Liver (tissue), 8 donors: ENCODE measurements at regions not wholly inside any gene's neighbourhood (a gene's known extent, or its start where the extent isn't known, plus 50 kb on each side); places are given as distances from the start of the nearest gene placed in this dataset.

Experiments
- DNase-seq: peaks from one replicate; pipeline ENCODE4 v3.0.0-alpha.2; 2017; ENCODE audit warnings: low spot score
- H3K27ac ChIP-seq, 2 donors: one replicate each; pipeline ENCODE4 v1.7.0; 2013; ENCODE audit warnings: inconsistent platforms in 2 of 2, low read length in 2 of 2, control low read depth in 1 of 2, low read depth in 1 of 2, mild to moderate bottlenecking in 1 of 2
- H3K27me3 ChIP-seq, 4 donors: one replicate each; pipeline versions ENCODE4 v1.6.1 to v1.7.0; 2013; ENCODE audit warnings: low read length in 3 of 4, inconsistent platforms in 1 of 4, mild to moderate bottlenecking in 1 of 4, moderate library complexity in 1 of 4; ENCODE audit not compliant: control insufficient read depth in 4 of 4, insufficient read depth in 4 of 4
- H3K36me3 ChIP-seq, 4 donors: one replicate each; pipeline versions ENCODE4 v1.6.1 to v1.7.0; 2013; ENCODE audit warnings: low read length in 3 of 4, mild to moderate bottlenecking in 3 of 4, low read depth in 1 of 4, moderate library complexity in 1 of 4; ENCODE audit not compliant: control insufficient read depth in 4 of 4, insufficient read depth in 3 of 4
- H3K4me1 ChIP-seq, 4 donors: one replicate each; pipeline versions ENCODE4 v1.6.1 to v1.7.0; 2013; ENCODE audit warnings: low read length in 3 of 4, mild to moderate bottlenecking in 3 of 4, moderate library complexity in 1 of 4; ENCODE audit not compliant: control insufficient read depth in 4 of 4, insufficient read depth in 4 of 4
- H3K4me3 ChIP-seq, 3 donors: one replicate each; pipeline versions ENCODE4 v1.6.1 to v1.7.0; 2013; ENCODE audit warnings: low read length in 3 of 3, control low read depth in 1 of 3, low read depth in 1 of 3, mild to moderate bottlenecking in 1 of 3
- H3K9ac ChIP-seq, 2 donors: one replicate each; pipeline ENCODE4 v1.7.0; 2013; ENCODE audit warnings: low read length in 2 of 2, mild to moderate bottlenecking in 2 of 2, moderate library complexity in 2 of 2, control low read depth in 1 of 2, low read depth in 1 of 2
- H3K9me3 ChIP-seq, 4 donors: one replicate each; pipeline versions ENCODE4 v1.6.1 to v1.7.0; 2013; ENCODE audit warnings: low read length in 3 of 4; ENCODE audit not compliant: control insufficient read depth in 4 of 4
- EGR1 ChIP-seq, 2 donors: IDR thresholded peaks; 2 replicates each; pipeline ENCODE4 v1.6.1; 2016 to 2018; ENCODE audit warnings: antibody characterized with exemption in 2 of 2, low read depth in 2 of 2
- FOXA1 ChIP-seq: IDR thresholded peaks from 2 replicates; pipeline ENCODE4 v1.6.1; 2016; ENCODE audit warnings: antibody characterized with exemption
- FOXA2 ChIP-seq: IDR thresholded peaks from 2 replicates; pipeline ENCODE4 v1.6.1; 2016; ENCODE audit warnings: antibody characterized with exemption
- HNF4G ChIP-seq: IDR thresholded peaks from 2 replicates; pipeline ENCODE4 v1.6.1; 2016; ENCODE audit warnings: antibody characterized with exemption
- JUND ChIP-seq, 2 donors: IDR thresholded peaks; 2 replicates each; pipeline ENCODE4 v1.6.1; 2016; ENCODE audit warnings: antibody characterized with exemption in 2 of 2
- NR2F2 ChIP-seq: IDR thresholded peaks from 2 replicates; pipeline ENCODE4 v1.6.1; 2016; ENCODE audit warnings: antibody characterized with exemption
- RAD21 ChIP-seq, 2 donors: IDR thresholded peaks; 2 replicates each; pipeline ENCODE4 v1.6.1; 2016; ENCODE audit warnings: antibody characterized with exemption in 2 of 2, mild to moderate bottlenecking in 2 of 2
- RXRA ChIP-seq, 2 donors: IDR thresholded peaks; 2 replicates each; pipeline ENCODE4 v1.6.1; 2017 to 2018; ENCODE audit warnings: antibody characterized with exemption in 2 of 2, mild to moderate bottlenecking in 1 of 2
- SP1 ChIP-seq: IDR thresholded peaks from 2 replicates; pipeline ENCODE4 v1.6.1; 2018; ENCODE audit warnings: antibody characterized with exemption, mild to moderate bottlenecking
- TAF1 ChIP-seq: conservative IDR thresholded peaks from 2 replicates; pipeline ENCODE4 v1.6.1; 2016; ENCODE audit warnings: antibody characterized with exemption, mild to moderate bottlenecking
- YY1 ChIP-seq: IDR thresholded peaks from 2 replicates; pipeline ENCODE4 v1.6.1; 2016; ENCODE audit warnings: antibody characterized with exemption, mild to moderate bottlenecking
- WGBS: extraction: QIAGEN DNeasy Blood & Tissue Kit; methylation state at CpG from one replicate; pipeline ENCODE4 v1.1.7; 2013; 5-methylcytosine and 5-hydroxymethylcytosine counted together
- TF ChIP-seq, protein P1 (sequence below): IDR thresholded peaks from 2 replicates; pipeline ENCODE4 v1.6.1; 2016; ENCODE audit warnings: antibody characterized with exemption
- TF ChIP-seq, protein P2 (sequence below): IDR thresholded peaks from 2 replicates; pipeline ENCODE4 v1.6.1; 2016; ENCODE audit warnings: antibody characterized with exemption
- TF ChIP-seq, protein P3 (sequence below): IDR thresholded peaks from 2 replicates; pipeline ENCODE4 v1.6.1; 2016; ENCODE audit warnings: antibody characterized with exemption
- TF ChIP-seq, protein P4 (sequence below): fragments of 150-350 bp; IDR thresholded peaks from 2 replicates; pipeline ENCODE4 v1.5.1; 2017; ENCODE audit warnings: improper control_type of control experiment, low read depth, low read length; ENCODE audit not compliant: missing input control
- TF ChIP-seq, protein P5 (sequence below): IDR thresholded peaks from 2 replicates; pipeline ENCODE4 v1.6.1; 2016; ENCODE audit warnings: antibody characterized with exemption, mild to moderate bottlenecking
- donor health status: healthy.
- donor health status: healthy.
- donor health status: healthy.
- donor health status: healthy.
- donor health status: healthy.

DNA sequence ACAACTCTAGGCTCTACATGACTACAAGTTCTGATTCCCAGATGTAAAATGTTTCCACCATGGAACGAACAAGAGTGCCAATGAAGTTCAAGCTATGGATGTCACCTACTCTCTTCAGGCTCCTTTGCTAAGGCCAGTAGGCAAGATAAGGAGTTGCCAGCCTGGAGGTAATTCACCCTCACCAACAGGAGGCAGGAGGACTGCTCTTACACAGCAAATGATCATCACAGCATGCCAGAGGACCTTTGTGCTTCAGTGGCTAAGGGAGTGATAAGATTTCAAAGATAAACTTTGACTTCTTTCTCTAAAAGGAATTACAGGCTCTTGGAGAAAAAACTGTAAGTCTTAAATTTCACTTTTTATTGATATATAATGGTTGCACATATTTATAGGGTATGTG is 54.1 kb upstream of the SLC36A4 start:
- DNase-seq, result no peak
- Histone ChIP-seq H3K27ac (no peak overlapping the region), H3K27me3 (no peaks in the 10 kb centered on the region), H3K9me3 (no peaks in the 10 kb centered on the region), H3K4me1 (peaks cover 0 to 7% (median 0%) of the 10 kb centered on the region in 4 donors), H3K9ac (no peak overlapping the region), H3K4me3 (no peak overlapping the region), H3K36me3 (no peaks in the 10 kb centered on the region)
- 91% methylated on average over 1 of the region's 1 CpG for WGBS
- TF ChIP-seq, protein P1, sequence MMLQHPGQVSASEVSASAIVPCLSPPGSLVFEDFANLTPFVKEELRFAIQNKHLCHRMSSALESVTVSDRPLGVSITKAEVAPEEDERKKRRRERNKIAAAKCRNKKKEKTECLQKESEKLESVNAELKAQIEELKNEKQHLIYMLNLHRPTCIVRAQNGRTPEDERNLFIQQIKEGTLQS, result no peak
- no peak for TF ChIP-seq FOXA1
- no peak for TF ChIP-seq JUND (IDR thresholded peaks at IDR 0.05)

DNA sequence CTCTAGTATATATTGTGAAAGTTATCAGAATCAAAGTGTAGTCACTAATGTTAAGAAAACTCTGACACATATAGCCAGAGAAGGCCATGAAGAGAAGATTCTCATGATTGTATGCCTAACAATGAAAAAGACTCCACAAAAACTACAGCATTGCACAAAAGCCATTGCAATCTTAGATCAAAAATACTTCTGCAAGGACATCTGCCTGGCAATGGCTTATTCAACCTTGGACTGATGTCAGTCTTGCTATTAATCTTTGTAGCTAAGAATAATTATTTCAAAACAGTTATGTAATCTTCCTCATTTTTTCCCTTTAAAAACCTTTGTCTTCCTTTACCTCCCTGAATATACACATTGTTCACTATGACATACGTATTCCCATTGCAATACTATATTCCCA is 55.3 kb upstream of the SLC36A4 start:
- Histone ChIP-seq H3K9me3 (no peaks in the 10 kb centered on the region), H3K4me3 (no peak overlapping the region), H3K4me1 (peaks cover 0 to 7% (median 0%) of the 10 kb centered on the region in 4 donors), H3K9ac (no peak overlapping the region), H3K36me3 (no peaks in the 10 kb centered on the region), H3K27ac (no peak overlapping the region), H3K27me3 (no peaks in the 10 kb centered on the region)
- DNase-seq, result no peak
- 93% methylated on average over 1 of the region's 1 CpG for WGBS
- TF ChIP-seq RAD21 (IDR thresholded peaks at IDR 0.05) (no peak), RXRA (IDR thresholded peaks at IDR 0.05) (no peak), FOXA2 (no peak), FOXA1 (no peak), JUND (IDR thresholded peaks at IDR 0.05) (no peak), TAF1 (no peak), SP1 (no peak), YY1 (no peak), HNF4G (no peak), EGR1 (IDR thresholded peaks at IDR 0.05; ENCODE audit: low read depth in 2 of 2) (no peak)
- TF ChIP-seq, protein P2, sequence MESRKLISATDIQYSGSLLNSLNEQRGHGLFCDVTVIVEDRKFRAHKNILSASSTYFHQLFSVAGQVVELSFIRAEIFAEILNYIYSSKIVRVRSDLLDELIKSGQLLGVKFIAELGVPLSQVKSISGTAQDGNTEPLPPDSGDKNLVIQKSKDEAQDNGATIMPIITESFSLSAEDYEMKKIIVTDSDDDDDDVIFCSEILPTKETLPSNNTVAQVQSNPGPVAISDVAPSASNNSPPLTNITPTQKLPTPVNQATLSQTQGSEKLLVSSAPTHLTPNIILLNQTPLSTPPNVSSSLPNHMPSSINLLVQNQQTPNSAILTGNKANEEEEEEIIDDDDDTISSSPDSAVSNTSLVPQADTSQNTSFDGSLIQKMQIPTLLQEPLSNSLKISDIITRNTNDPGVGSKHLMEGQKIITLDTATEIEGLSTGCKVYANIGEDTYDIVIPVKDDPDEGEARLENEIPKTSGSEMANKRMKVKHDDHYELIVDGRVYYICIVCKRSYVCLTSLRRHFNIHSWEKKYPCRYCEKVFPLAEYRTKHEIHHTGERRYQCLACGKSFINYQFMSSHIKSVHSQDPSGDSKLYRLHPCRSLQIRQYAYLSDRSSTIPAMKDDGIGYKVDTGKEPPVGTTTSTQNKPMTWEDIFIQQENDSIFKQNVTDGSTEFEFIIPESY, result no peak

DNA sequence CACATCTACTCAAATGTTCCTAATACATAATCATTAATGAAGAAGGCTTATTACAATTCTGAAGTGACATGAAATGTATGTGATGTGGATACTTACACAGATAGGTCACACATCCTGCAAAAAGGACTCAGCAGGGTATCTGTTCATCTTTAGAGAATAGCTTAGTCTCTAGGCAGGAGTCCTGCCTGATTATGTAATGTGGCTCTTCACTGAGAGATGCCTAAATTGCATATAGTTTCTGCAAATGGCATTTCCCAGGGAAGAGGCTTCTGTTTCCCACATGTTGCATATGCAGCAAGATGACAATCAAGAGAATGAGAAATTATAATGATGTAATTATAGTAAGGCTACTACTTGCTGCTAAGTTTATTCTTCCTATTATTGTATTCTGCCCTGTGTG is 58.8 kb upstream of the SLC36A4 start:
- DNase-seq, result no peak

More for the DNA sequence above, 58.8 kb upstream of the SLC36A4 start:
- TF ChIP-seq, protein P2, result no peak
- TF ChIP-seq, protein P3, sequence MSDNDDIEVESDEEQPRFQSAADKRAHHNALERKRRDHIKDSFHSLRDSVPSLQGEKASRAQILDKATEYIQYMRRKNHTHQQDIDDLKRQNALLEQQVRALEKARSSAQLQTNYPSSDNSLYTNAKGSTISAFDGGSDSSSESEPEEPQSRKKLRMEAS, result no peak
- TF ChIP-seq EGR1 (IDR thresholded peaks at IDR 0.05; ENCODE audit: low read depth in 2 of 2) (no peak), RAD21 (IDR thresholded peaks at IDR 0.05) (no peak), FOXA2 (no peak), SP1 (no peak), YY1 (no peak), NR2F2 (no peak), RXRA (IDR thresholded peaks at IDR 0.05) (no peak), HNF4G (no peak), TAF1 (no peak), FOXA1 (no peak)
- TF ChIP-seq, protein P4, sequence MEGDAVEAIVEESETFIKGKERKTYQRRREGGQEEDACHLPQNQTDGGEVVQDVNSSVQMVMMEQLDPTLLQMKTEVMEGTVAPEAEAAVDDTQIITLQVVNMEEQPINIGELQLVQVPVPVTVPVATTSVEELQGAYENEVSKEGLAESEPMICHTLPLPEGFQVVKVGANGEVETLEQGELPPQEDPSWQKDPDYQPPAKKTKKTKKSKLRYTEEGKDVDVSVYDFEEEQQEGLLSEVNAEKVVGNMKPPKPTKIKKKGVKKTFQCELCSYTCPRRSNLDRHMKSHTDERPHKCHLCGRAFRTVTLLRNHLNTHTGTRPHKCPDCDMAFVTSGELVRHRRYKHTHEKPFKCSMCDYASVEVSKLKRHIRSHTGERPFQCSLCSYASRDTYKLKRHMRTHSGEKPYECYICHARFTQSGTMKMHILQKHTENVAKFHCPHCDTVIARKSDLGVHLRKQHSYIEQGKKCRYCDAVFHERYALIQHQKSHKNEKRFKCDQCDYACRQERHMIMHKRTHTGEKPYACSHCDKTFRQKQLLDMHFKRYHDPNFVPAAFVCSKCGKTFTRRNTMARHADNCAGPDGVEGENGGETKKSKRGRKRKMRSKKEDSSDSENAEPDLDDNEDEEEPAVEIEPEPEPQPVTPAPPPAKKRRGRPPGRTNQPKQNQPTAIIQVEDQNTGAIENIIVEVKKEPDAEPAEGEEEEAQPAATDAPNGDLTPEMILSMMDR, result no peak
- TF ChIP-seq, protein P1, result no peak
- TF ChIP-seq, protein P5, sequence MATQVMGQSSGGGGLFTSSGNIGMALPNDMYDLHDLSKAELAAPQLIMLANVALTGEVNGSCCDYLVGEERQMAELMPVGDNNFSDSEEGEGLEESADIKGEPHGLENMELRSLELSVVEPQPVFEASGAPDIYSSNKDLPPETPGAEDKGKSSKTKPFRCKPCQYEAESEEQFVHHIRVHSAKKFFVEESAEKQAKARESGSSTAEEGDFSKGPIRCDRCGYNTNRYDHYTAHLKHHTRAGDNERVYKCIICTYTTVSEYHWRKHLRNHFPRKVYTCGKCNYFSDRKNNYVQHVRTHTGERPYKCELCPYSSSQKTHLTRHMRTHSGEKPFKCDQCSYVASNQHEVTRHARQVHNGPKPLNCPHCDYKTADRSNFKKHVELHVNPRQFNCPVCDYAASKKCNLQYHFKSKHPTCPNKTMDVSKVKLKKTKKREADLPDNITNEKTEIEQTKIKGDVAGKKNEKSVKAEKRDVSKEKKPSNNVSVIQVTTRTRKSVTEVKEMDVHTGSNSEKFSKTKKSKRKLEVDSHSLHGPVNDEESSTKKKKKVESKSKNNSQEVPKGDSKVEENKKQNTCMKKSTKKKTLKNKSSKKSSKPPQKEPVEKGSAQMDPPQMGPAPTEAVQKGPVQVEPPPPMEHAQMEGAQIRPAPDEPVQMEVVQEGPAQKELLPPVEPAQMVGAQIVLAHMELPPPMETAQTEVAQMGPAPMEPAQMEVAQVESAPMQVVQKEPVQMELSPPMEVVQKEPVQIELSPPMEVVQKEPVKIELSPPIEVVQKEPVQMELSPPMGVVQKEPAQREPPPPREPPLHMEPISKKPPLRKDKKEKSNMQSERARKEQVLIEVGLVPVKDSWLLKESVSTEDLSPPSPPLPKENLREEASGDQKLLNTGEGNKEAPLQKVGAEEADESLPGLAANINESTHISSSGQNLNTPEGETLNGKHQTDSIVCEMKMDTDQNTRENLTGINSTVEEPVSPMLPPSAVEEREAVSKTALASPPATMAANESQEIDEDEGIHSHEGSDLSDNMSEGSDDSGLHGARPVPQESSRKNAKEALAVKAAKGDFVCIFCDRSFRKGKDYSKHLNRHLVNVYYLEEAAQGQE, result no peak
- Histone ChIP-seq H3K4me1 (peaks cover 0 to 4% (median 0%) of the 10 kb centered on the region in 4 donors), H3K27ac (no peak overlapping the region), H3K9ac (no peak overlapping the region), H3K9me3 (peaks cover 4 to 10% (median 7%) of the 10 kb centered on the region in 4 donors), H3K36me3 (no peaks in the 10 kb centered on the region), H3K27me3 (no peaks in the 10 kb centered on the region), H3K4me3 (no peak overlapping the region)
